ENCODE measurements at regions not wholly inside any gene's neighbourhood (a gene's known extent, or its start where the extent isn't known, plus 50 kb on each side); places are given as distances from the start of the nearest gene placed in this dataset.

DNA sequence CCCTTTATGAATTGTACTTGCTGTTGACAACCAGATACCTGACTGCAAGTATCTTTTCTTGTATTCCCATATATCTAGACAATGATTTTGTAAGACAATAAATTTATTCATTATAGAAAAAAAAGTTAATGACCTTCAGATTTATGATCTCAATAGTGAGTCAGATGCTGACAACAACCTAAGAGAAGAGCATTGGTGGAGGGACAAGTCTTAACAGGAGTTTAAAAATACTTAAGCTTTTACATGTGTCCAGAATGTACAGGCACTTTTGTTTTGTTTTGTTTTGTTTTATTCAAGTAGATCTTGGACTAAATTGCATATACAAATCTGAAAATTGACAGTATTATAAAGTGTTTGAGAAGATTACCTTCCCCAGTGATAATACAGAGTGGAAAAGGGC lies 1544.6 kb upstream of the B3GALT2 start:
- Histone ChIP-seq H3K4me1 (ENCODE audit: control insufficient read depth in 1 of 2, insufficient read depth in 2 of 2, low read length in 2 of 2) (no peaks in the 10 kb centered on the region), H3K9me3 (ENCODE audit: control insufficient read depth in 1 of 2, low read length in 2 of 2) (no peaks in the 10 kb centered on the region), H3K27me3 (ENCODE audit: low read depth, low read length) (no peaks in the 10 kb centered on the region), H3K4me3 (ENCODE audit: low read depth in 1 of 2, low read length in 2 of 2) (no peak overlapping the region), H3K36me3 (ENCODE audit: control insufficient read depth in 1 of 2, insufficient read depth in 2 of 2, low read length in 2 of 2) (no peaks in the 10 kb centered on the region), H3K27ac (ENCODE audit: low read length) (no peak overlapping the region)

DNA sequence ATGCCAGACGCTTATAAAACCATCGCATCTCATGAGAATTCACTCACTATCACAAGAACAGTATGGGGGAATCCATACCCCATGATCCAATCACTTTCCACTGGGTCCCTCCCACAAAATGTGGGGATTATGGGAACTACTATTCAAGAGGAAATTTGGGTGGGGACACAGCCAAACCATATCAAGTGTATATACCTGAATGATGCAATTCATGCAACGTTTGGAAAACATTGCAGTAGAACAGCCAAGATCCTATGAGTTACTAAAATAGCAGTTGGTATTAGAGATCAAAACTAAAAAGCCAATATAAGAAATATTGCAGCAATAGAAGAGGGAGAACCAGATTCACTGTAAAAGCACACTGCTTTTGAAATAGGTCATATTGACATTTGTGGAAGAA lies 1543.9 kb upstream of the B3GALT2 start:
- Histone ChIP-seq H3K9me3 (ENCODE audit: control insufficient read depth in 1 of 2, low read length in 2 of 2) (no peaks in the 10 kb centered on the region), H3K4me3 (ENCODE audit: low read depth in 1 of 2, low read length in 2 of 2) (no peak overlapping the region), H3K27me3 (ENCODE audit: low read depth, low read length) (no peaks in the 10 kb centered on the region), H3K4me1 (ENCODE audit: control insufficient read depth in 1 of 2, insufficient read depth in 2 of 2, low read length in 2 of 2) (no peaks in the 10 kb centered on the region), H3K36me3 (ENCODE audit: control insufficient read depth in 1 of 2, insufficient read depth in 2 of 2, low read length in 2 of 2) (no peaks in the 10 kb centered on the region), H3K27ac (ENCODE audit: low read length) (no peak overlapping the region)

DNA sequence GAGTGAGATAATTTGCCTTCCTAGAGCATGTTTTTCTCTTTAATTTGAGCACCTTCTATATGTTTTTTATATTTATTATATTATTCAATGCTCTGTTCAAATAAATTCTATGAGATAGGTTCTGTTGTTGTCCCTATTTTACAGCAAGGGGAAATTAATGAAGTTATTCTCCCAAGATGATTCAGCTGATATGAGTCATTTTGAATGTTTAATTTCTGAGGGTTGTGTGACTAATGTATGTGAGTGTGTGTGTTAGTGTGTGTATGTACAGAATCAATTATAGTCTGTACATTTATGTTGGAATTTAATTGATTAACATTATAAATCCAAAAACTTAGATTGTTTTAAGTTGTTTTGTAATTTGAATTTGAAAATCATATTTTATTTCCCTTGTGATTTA lies 1536.7 kb upstream of the B3GALT2 start:
- Histone ChIP-seq H3K36me3 (ENCODE audit: control insufficient read depth in 1 of 2, insufficient read depth in 2 of 2, low read length in 2 of 2) (no peaks in the 10 kb centered on the region), H3K27me3 (ENCODE audit: low read depth, low read length) (no peaks in the 10 kb centered on the region), H3K4me3 (ENCODE audit: low read depth in 1 of 2, low read length in 2 of 2) (no peak overlapping the region), H3K4me1 (ENCODE audit: control insufficient read depth in 1 of 2, insufficient read depth in 2 of 2, low read length in 2 of 2) (no peaks in the 10 kb centered on the region), H3K27ac (ENCODE audit: low read length) (no peak overlapping the region), H3K9me3 (ENCODE audit: control insufficient read depth in 1 of 2, low read length in 2 of 2) (no peaks in the 10 kb centered on the region)

DNA sequence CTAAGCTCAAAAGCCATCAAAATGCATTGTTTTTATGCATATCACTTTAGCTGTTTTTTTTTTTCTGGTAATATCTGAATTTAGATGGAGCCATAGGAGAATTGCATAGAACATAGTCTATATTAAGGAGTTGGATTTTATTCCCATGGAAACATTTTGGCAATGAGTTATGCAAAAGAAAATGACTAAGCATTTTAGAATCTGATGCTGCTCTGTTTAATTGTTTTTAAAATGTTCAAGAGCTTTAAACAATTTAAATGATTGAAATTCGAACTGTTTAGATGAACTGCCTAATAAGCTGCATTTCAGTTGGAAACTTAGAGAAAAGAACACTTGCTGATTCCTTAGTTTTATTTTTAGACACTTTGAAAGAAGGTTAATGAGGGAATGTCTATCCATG lies 1531.5 kb upstream of the B3GALT2 start:
- no peak overlapping the region for H3K4me3 ChIP-seq (ENCODE audit: low read depth in 1 of 2, low read length in 2 of 2)
- no peaks in the 10 kb centered on the region for H3K9me3 ChIP-seq (ENCODE audit: control insufficient read depth in 1 of 2, low read length in 2 of 2)
- H3K4me1 ChIP-seq (ENCODE audit: control insufficient read depth in 1 of 2, insufficient read depth in 2 of 2, low read length in 2 of 2) = no peaks in the 10 kb centered on the region
- H3K36me3 ChIP-seq (ENCODE audit: control insufficient read depth in 1 of 2, insufficient read depth in 2 of 2, low read length in 2 of 2) = no peaks in the 10 kb centered on the region
- H3K27ac ChIP-seq (ENCODE audit: low read length) = no peak overlapping the region
- H3K27me3 ChIP-seq (ENCODE audit: low read depth, low read length) = no peaks in the 10 kb centered on the region

DNA sequence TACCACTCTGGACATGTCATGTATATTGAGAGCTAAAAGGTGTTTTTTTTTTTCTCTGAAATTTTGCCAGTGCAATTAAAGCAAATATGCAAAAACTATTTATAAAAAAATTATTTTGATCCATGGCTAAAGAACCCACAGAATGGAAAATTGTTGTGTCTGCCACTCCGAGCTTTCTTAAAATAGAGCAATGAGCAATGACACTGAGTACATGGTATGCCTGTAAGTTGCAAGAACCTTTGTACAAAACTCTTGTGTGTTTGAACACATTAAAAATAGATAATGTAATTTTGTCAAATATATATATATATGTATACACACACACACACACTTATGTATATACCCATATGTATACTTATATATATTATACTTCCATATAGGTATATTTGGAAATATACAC lies 1530.9 kb upstream of the B3GALT2 start:
- no peaks in the 10 kb centered on the region for H3K9me3 ChIP-seq (ENCODE audit: control insufficient read depth in 1 of 2, low read length in 2 of 2)
- H3K4me1 ChIP-seq (ENCODE audit: control insufficient read depth in 1 of 2, insufficient read depth in 2 of 2, low read length in 2 of 2) = no peaks in the 10 kb centered on the region
- H3K27ac ChIP-seq (ENCODE audit: low read length) = no peak overlapping the region
- no peaks in the 10 kb centered on the region for H3K36me3 ChIP-seq (ENCODE audit: control insufficient read depth in 1 of 2, insufficient read depth in 2 of 2, low read length in 2 of 2)
- no peak overlapping the region for H3K4me3 ChIP-seq (ENCODE audit: low read depth in 1 of 2, low read length in 2 of 2)
- no peaks in the 10 kb centered on the region for H3K27me3 ChIP-seq (ENCODE audit: low read depth, low read length)

DNA sequence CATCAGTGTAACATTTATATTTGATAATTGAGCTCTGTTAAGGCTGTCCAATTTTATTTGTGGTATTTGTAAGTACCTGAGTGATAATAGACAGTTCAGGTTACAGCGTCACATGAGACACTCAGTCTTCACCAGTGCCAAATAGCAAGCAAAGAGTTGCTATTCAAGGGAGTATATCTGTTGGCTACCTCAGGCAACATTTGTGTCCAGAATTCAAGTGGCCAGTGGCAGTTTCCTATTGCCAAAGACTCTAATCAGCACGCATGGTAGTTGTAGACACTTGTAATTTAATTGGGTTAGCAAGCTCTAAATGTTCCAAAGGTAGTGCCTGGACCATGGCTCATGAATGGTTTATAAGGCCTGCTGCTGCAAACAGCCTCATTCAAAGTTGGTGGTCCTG lies 1524.3 kb upstream of the B3GALT2 start:
- H3K9me3 ChIP-seq (ENCODE audit: control insufficient read depth in 1 of 2, low read length in 2 of 2) = no peaks in the 10 kb centered on the region
- H3K36me3 ChIP-seq (ENCODE audit: control insufficient read depth in 1 of 2, insufficient read depth in 2 of 2, low read length in 2 of 2) = no peaks in the 10 kb centered on the region
- H3K27me3 ChIP-seq (ENCODE audit: low read depth, low read length) = no peaks in the 10 kb centered on the region
- no peaks in the 10 kb centered on the region for H3K4me1 ChIP-seq (ENCODE audit: control insufficient read depth in 1 of 2, insufficient read depth in 2 of 2, low read length in 2 of 2)
- no peak overlapping the region for H3K27ac ChIP-seq (ENCODE audit: low read length)
- H3K4me3 ChIP-seq (ENCODE audit: low read depth in 1 of 2, low read length in 2 of 2) = no peak overlapping the region

DNA sequence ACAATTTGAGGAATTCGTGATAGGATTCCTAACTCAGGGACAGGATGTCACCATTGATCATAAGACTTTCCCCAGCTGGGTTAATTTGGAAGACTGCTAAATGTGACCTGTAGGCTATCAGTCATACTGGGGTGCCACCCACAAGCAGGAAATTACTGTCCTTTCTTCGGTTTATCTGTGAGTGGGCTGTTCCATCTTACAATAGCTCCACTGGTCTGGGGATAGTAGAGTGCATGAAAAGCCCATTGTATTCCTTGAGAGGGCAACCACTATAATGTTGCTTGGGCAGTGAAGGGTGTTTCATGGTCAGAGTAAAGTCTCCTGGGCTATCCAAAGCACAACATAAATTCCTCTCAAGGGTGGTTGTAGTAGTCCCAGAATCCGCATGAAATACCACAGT lies 1523.0 kb upstream of the B3GALT2 start:
- no peak overlapping the region for H3K27ac ChIP-seq (ENCODE audit: low read length)

DNA sequence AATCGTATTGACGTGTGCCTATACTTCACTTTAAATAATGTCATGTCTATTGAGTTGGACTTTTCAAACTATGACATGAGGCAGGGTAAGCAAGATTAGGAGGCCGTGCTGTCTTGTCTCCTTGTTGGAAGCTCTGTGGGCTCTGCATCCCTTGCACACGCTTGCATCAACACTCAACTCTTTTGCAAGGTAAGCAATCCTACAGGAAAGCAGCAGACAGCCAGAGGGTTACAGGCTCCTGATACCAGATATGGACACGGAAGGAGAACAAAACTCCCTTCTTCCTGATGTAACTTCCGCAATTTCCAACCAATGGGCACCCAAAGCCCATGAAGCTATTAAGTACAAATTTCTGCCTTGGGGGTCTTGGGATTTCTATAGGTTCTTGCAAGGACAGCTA lies 1520.7 kb upstream of the B3GALT2 start:
- Histone ChIP-seq H3K4me3 (ENCODE audit: low read depth in 1 of 2, low read length in 2 of 2) (no peak overlapping the region), H3K27me3 (ENCODE audit: low read depth, low read length) (no peaks in the 10 kb centered on the region), H3K36me3 (ENCODE audit: control insufficient read depth in 1 of 2, insufficient read depth in 2 of 2, low read length in 2 of 2) (no peaks in the 10 kb centered on the region)

More for the DNA sequence above, 1523.0 kb upstream of the B3GALT2 start:
- no peaks in the 10 kb centered on the region for H3K36me3 ChIP-seq (ENCODE audit: control insufficient read depth in 1 of 2, insufficient read depth in 2 of 2, low read length in 2 of 2)
- no peaks in the 10 kb centered on the region for H3K4me1 ChIP-seq (ENCODE audit: control insufficient read depth in 1 of 2, insufficient read depth in 2 of 2, low read length in 2 of 2)
- H3K9me3 ChIP-seq (ENCODE audit: control insufficient read depth in 1 of 2, low read length in 2 of 2) = no peaks in the 10 kb centered on the region
- H3K4me3 ChIP-seq (ENCODE audit: low read depth in 1 of 2, low read length in 2 of 2) = no peak overlapping the region
- H3K27me3 ChIP-seq (ENCODE audit: low read depth, low read length) = no peaks in the 10 kb centered on the region

DNA sequence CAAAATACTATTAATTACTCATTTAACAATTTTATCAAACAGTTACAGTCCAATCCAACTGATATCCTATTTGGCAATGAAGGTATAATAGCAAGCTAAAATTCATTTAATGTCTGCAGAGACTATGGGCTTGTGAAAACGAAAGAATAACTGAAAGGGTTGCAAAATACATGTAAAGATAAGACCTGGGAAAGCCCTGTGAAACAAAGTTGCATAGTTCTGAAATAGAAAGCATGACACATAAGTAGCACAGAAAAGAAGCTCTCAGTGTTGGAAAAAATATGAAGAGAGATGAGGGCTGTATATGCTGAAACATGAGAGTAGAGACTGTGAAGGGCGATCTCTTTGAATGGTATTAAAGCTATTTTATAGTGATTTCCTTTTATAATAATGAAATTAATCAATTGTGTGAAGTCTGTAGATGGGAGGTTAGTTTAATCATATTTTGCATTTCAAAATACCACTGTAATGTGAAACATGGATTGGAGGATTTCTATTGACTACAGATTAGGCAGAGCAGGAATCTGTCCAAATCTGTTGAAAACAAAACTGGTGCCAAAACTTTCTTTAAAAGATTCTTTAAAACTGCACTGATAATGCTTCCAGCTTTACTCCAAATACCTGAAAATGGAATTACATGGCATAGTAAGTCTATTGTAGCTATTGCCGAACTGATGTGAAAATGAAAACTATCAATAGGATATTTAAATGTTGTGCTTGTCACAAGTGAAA lies 1518.9 kb upstream of the B3GALT2 start:
- H3K27ac ChIP-seq (ENCODE audit: low read length) = no peak overlapping the region

More for the DNA sequence above, 1520.7 kb upstream of the B3GALT2 start:
- H3K9me3 ChIP-seq (ENCODE audit: control insufficient read depth in 1 of 2, low read length in 2 of 2) = no peaks in the 10 kb centered on the region
- H3K27ac ChIP-seq (ENCODE audit: low read length) = no peak overlapping the region
- no peaks in the 10 kb centered on the region for H3K4me1 ChIP-seq (ENCODE audit: control insufficient read depth in 1 of 2, insufficient read depth in 2 of 2, low read length in 2 of 2)

DNA sequence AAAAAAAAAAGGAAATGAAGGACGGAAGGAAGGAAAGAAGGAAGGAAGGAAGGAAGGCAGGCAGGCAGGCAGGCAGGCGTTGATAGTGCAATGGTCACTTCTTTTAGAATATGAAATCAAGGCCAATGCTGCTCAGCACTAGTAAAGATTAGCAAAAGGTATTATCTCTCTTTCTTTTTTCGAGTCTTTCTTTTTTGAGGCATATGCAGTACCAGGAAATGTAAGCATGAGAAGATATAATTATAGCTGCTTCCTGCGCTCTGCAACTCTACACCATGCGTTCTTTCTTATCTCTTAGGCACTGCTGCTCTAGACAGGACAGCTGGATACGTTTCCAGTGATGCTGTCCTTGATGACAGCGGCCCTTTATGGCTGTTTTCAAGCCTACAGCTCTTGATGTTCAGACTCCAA lies 1512.5 kb upstream of the B3GALT2 start:
- Histone ChIP-seq H3K27me3 (ENCODE audit: low read depth, low read length) (no peaks in the 10 kb centered on the region), H3K4me1 (ENCODE audit: control insufficient read depth in 1 of 2, insufficient read depth in 2 of 2, low read length in 2 of 2) (no peaks in the 10 kb centered on the region), H3K27ac (ENCODE audit: low read length) (no peak overlapping the region), H3K36me3 (ENCODE audit: control insufficient read depth in 1 of 2, insufficient read depth in 2 of 2, low read length in 2 of 2) (no peaks in the 10 kb centered on the region), H3K4me3 (ENCODE audit: low read depth in 1 of 2, low read length in 2 of 2) (no peak overlapping the region), H3K9me3 (ENCODE audit: control insufficient read depth in 1 of 2, low read length in 2 of 2) (no peaks in the 10 kb centered on the region)

More for the DNA sequence above, 1518.9 kb upstream of the B3GALT2 start:
- Histone ChIP-seq H3K9me3 (ENCODE audit: control insufficient read depth in 1 of 2, low read length in 2 of 2) (no peaks in the 10 kb centered on the region), H3K27me3 (ENCODE audit: low read depth, low read length) (no peaks in the 10 kb centered on the region), H3K4me3 (ENCODE audit: low read depth in 1 of 2, low read length in 2 of 2) (no peak overlapping the region), H3K4me1 (ENCODE audit: control insufficient read depth in 1 of 2, insufficient read depth in 2 of 2, low read length in 2 of 2) (no peaks in the 10 kb centered on the region), H3K36me3 (ENCODE audit: control insufficient read depth in 1 of 2, insufficient read depth in 2 of 2, low read length in 2 of 2) (no peaks in the 10 kb centered on the region)

DNA sequence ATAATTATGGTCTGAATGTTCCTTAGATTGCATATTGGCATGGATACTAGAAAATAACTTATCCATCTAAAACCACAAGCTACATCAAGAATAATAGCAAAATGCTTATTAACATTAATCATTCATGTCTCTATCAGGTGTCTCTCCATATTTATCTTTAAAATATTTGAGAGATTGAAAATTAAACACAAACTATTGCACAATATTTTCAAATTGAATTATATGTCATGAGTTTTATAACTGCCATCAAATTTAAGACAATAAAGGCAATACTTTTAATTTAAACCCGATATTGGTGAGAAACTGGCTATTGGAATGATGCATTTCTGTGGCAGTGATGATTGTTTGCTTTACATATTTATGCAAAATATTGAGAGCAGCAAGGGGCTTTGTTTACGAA lies 1506.8 kb upstream of the B3GALT2 start:
- no peaks in the 10 kb centered on the region for H3K4me1 ChIP-seq (ENCODE audit: control insufficient read depth in 1 of 2, insufficient read depth in 2 of 2, low read length in 2 of 2)
- H3K36me3 ChIP-seq (ENCODE audit: control insufficient read depth in 1 of 2, insufficient read depth in 2 of 2, low read length in 2 of 2) = no peaks in the 10 kb centered on the region
- no peak overlapping the region for H3K27ac ChIP-seq (ENCODE audit: low read length)
- no peak overlapping the region for H3K4me3 ChIP-seq (ENCODE audit: low read depth in 1 of 2, low read length in 2 of 2)
- no peaks in the 10 kb centered on the region for H3K27me3 ChIP-seq (ENCODE audit: low read depth, low read length)
- no peaks in the 10 kb centered on the region for H3K9me3 ChIP-seq (ENCODE audit: control insufficient read depth in 1 of 2, low read length in 2 of 2)

DNA sequence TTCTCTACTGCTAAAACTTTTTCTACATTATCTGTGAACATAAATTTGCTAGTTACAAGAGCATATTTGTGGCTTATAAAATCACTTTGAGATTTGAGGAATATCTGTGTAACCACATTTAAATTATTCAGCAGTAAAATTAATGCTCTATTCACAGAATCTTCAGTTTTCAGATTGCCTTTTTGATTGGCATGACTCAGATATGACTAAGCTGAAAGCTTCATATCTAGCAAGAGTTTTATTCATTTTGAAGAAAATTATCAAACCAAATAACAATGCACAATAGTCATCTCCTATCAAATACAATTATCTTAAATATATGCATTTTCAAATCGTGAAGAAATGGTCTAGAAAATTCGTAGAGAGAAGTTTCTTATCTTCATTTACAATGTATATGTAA lies 1498.2 kb upstream of the B3GALT2 start:
- no peak overlapping the region for H3K4me3 ChIP-seq (ENCODE audit: low read depth in 1 of 2, low read length in 2 of 2)
- H3K4me1 ChIP-seq (ENCODE audit: control insufficient read depth in 1 of 2, insufficient read depth in 2 of 2, low read length in 2 of 2) = no peaks in the 10 kb centered on the region
- H3K27ac ChIP-seq (ENCODE audit: low read length) = no peak overlapping the region
- no peaks in the 10 kb centered on the region for H3K9me3 ChIP-seq (ENCODE audit: control insufficient read depth in 1 of 2, low read length in 2 of 2)
- H3K27me3 ChIP-seq (ENCODE audit: low read depth, low read length) = no peaks in the 10 kb centered on the region
- no peaks in the 10 kb centered on the region for H3K36me3 ChIP-seq (ENCODE audit: control insufficient read depth in 1 of 2, insufficient read depth in 2 of 2, low read length in 2 of 2)
